ENCODE measurements at regions not wholly inside any gene's neighbourhood (a gene's known extent, or its start where the extent isn't known, plus 50 kb on each side); places are given as distances from the start of the nearest gene placed in this dataset.

DNA sequence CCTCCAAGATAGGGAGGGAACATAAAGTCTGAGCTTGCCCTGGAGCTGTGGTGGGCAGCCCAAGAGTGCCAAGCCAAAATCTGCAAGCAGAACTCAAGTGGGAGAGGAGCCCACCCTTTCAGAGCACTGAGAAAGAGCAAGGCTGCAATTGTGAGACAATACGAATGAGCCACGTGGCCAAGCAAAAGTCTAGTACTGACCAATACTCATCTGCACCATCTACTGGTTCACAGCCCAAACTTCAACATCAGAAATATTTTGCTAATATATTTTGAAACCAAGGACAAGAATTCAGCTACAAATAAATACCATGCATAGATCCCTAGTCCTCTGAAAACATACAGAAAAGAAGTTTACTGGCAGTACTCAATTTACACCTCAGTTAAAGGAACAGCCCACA is 696.2 kb upstream of the COX7C start:
- no peaks in the 10 kb centered on the region for H3K27me3 ChIP-seq
- H3K36me3 ChIP-seq = no peaks in the 10 kb centered on the region
- no peak overlapping the region for H3K4me3 ChIP-seq
- no peak for TF ChIP-seq EP300 (IDR thresholded peaks at IDR 0.05)
- TF ChIP-seq, protein P1, sequence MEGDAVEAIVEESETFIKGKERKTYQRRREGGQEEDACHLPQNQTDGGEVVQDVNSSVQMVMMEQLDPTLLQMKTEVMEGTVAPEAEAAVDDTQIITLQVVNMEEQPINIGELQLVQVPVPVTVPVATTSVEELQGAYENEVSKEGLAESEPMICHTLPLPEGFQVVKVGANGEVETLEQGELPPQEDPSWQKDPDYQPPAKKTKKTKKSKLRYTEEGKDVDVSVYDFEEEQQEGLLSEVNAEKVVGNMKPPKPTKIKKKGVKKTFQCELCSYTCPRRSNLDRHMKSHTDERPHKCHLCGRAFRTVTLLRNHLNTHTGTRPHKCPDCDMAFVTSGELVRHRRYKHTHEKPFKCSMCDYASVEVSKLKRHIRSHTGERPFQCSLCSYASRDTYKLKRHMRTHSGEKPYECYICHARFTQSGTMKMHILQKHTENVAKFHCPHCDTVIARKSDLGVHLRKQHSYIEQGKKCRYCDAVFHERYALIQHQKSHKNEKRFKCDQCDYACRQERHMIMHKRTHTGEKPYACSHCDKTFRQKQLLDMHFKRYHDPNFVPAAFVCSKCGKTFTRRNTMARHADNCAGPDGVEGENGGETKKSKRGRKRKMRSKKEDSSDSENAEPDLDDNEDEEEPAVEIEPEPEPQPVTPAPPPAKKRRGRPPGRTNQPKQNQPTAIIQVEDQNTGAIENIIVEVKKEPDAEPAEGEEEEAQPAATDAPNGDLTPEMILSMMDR (IDR thresholded peaks at IDR 0.05) = no peak
- no peak for TF ChIP-seq POLR2A (IDR thresholded peaks at IDR 0.05)
- TF ChIP-seq POLR2AphosphoS5 (IDR thresholded peaks at IDR 0.05) = no peak
- WGBS, 2 donors = 26 to 66% methylated on average over 2 of the region's 2 CpGs
- peaks cover 0 to 6% (median 0%) of the 10 kb centered on the region in 4 donors for H3K9me3 ChIP-seq
- H3K4me1 ChIP-seq = no peaks in the 10 kb centered on the region
- H3K27ac ChIP-seq = no peak overlapping the region
- DNase-seq = no peak
- intact Hi-C loops (cut with DNase I) = no loop called here

- DNase-seq = no peak
- H3K36me3 ChIP-seq = no peaks in the 10 kb centered on the region
- H3K27ac ChIP-seq = no peak overlapping the region
- H3K4me1 ChIP-seq = no peaks in the 10 kb centered on the region
- peaks cover 0 to 6% (median 0%) of the 10 kb centered on the region in 4 donors for H3K9me3 ChIP-seq
- 90 to 91% methylated on average over 4 of the region's 4 CpGs for WGBS, 2 donors
- H3K27me3 ChIP-seq = no peaks in the 10 kb centered on the region
- no peak overlapping the region for H3K4me3 ChIP-seq
- intact Hi-C loops (cut with DNase I) = no loop called here
- TF ChIP-seq POLR2AphosphoS5 (IDR thresholded peaks at IDR 0.05) (no peak), EP300 (IDR thresholded peaks at IDR 0.05) (no peak), POLR2A (IDR thresholded peaks at IDR 0.05) (no peak)
- TF ChIP-seq, protein P1 (IDR thresholded peaks at IDR 0.05) = no peak
These were observed 690.1 kb upstream of the COX7C start for GRCh38 chr5:85927632-85928031.

- no peak overlapping the region for H3K4me3 ChIP-seq
- intact Hi-C loops (cut with DNase I) = no loop called here
- no peak overlapping the region for H3K27ac ChIP-seq
- no peaks in the 10 kb centered on the region for H3K27me3 ChIP-seq
- no peak for TF ChIP-seq POLR2A (IDR thresholded peaks at IDR 0.05)
- TF ChIP-seq, protein P1 (IDR thresholded peaks at IDR 0.05) = no peak
- TF ChIP-seq EP300 (IDR thresholded peaks at IDR 0.05) = no peak
- no peak for TF ChIP-seq POLR2AphosphoS5 (IDR thresholded peaks at IDR 0.05)
- no peak for DNase-seq
- 88 to 92% methylated on average over 2 of the region's 2 CpGs for WGBS, 2 donors
- H3K9me3 ChIP-seq = peaks cover 0 to 6% (median 0%) of the 10 kb centered on the region in 4 donors
- H3K4me1 ChIP-seq = no peaks in the 10 kb centered on the region
- no peaks in the 10 kb centered on the region for H3K36me3 ChIP-seq
These were observed 688.0 kb upstream of the COX7C start for GRCh38 chr5:85929713-85930112.

DNA sequence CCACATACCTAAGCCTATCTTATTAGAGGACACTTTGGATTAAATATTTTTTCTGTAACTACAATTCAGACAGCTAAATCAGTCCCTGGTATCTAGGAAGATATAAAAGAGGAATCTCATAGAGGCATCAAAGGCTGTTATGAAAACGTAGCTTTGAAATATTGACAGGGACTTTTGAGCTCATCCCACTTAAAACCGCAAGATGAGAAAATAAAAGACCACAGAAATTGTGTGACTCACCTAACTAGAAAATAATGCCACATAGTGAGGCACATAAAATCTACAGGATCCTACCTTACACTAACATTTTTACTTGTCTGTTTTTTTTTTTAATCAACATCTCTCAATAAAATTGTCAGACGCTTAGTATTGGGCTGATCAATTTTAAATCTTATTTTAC is 686.5 kb upstream of the COX7C start:
- no peaks in the 10 kb centered on the region for H3K4me1 ChIP-seq
- no peaks in the 10 kb centered on the region for H3K9me3 ChIP-seq
- no peak for DNase-seq
- intact Hi-C loops (cut with DNase I) = no loop called here
- no peak overlapping the region for H3K4me3 ChIP-seq
- WGBS, 2 donors = 73 to 82% methylated on average over 3 of the region's 3 CpGs
- H3K27me3 ChIP-seq = no peaks in the 10 kb centered on the region
- H3K27ac ChIP-seq = no peak overlapping the region
- no peaks in the 10 kb centered on the region for H3K36me3 ChIP-seq
- TF ChIP-seq POLR2A (IDR thresholded peaks at IDR 0.05) (no peak), POLR2AphosphoS5 (IDR thresholded peaks at IDR 0.05) (no peak), EP300 (IDR thresholded peaks at IDR 0.05) (no peak)
- TF ChIP-seq, protein P1 (IDR thresholded peaks at IDR 0.05) = no peak

DNA sequence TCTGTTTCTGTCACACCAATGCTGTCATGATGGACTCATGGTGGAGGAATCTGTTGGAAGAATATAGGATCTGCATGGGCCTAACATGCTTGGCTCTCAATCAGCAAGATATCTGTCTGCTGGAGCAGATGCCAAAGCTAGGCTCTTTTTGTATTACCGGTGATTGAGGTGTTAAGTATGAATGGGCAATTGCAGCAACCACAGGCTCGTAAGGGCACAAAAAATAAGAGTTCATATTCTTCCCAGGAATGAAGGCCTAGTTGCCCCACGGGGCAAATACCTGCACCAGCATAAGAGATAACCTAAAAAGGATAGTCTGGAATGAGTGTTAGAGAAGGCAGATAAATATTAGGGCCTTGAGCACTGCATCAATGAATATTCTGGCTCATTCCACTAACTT is 679.5 kb upstream of the COX7C start:
- Histone ChIP-seq H3K9me3 (no peaks in the 10 kb centered on the region), H3K4me3 (no peak overlapping the region), H3K27me3 (no peaks in the 10 kb centered on the region), H3K36me3 (no peaks in the 10 kb centered on the region), H3K27ac (no peak overlapping the region), H3K4me1 (no peaks in the 10 kb centered on the region)
- no peak for DNase-seq
- intact Hi-C loops (cut with DNase I) = no loop called here
- TF ChIP-seq POLR2AphosphoS5 (IDR thresholded peaks at IDR 0.05) (no peak), EP300 (IDR thresholded peaks at IDR 0.05) (no peak), POLR2A (IDR thresholded peaks at IDR 0.05) (no peak)
- TF ChIP-seq, protein P1 (IDR thresholded peaks at IDR 0.05) = no peak
- WGBS, 2 donors = 32 to 63% methylated on average over 3 of the region's 3 CpGs
